Hepatocyte (in vitro differentiated cells): ENCODE measurements at regions not wholly inside any gene's neighbourhood (a gene's known extent, or its start where the extent isn't known, plus 50 kb on each side); places are given as distances from the start of the nearest gene placed in this dataset.

Experiments
- EZH2 ChIP-seq: fragments of 200-600 bp; sonication (generic); IDR thresholded peaks from 2 replicates; pipeline ENCODE4 v1.6.1; 2016; ENCODE audit warnings: antibody characterized with exemption, mild to moderate bottlenecking, borderline replicate concordance
- TF ChIP-seq, protein P1 (sequence below): fragments of 200-600 bp; sonication (generic); IDR thresholded peaks from 2 replicates; pipeline ENCODE4 v1.5.1; 2016; ENCODE audit warnings: antibody characterized with exemption, mild to moderate bottlenecking; ENCODE audit not compliant: poor library complexity

DNA sequence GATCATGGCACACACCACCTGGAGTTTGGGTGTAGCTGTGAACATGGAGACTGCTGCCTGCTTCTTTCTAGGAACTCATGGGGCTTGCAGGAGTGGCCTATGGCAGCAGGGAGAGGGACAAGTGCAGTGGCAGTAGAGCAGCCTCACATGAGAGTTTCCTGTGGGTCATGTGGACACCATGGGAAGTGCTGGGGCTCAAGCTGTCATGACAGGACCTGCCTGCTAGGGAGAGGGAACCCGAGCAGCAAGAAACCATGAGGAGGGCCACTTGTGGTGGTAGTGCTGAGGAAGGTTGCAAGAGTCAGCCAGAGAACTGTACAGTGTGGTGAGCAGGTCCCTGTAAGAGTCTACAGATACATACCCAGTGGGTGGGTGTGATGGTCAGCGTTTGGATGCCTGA is 73.8 kb upstream of the MRPS22 start:
- TF ChIP-seq, protein P1, sequence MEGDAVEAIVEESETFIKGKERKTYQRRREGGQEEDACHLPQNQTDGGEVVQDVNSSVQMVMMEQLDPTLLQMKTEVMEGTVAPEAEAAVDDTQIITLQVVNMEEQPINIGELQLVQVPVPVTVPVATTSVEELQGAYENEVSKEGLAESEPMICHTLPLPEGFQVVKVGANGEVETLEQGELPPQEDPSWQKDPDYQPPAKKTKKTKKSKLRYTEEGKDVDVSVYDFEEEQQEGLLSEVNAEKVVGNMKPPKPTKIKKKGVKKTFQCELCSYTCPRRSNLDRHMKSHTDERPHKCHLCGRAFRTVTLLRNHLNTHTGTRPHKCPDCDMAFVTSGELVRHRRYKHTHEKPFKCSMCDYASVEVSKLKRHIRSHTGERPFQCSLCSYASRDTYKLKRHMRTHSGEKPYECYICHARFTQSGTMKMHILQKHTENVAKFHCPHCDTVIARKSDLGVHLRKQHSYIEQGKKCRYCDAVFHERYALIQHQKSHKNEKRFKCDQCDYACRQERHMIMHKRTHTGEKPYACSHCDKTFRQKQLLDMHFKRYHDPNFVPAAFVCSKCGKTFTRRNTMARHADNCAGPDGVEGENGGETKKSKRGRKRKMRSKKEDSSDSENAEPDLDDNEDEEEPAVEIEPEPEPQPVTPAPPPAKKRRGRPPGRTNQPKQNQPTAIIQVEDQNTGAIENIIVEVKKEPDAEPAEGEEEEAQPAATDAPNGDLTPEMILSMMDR, result no peak
- TF ChIP-seq EZH2, result no peak
